ENCODE measurements at regions not wholly inside any gene's neighbourhood (a gene's known extent, or its start where the extent isn't known, plus 50 kb on each side); places are given as distances from the start of the nearest gene placed in this dataset.

DNA sequence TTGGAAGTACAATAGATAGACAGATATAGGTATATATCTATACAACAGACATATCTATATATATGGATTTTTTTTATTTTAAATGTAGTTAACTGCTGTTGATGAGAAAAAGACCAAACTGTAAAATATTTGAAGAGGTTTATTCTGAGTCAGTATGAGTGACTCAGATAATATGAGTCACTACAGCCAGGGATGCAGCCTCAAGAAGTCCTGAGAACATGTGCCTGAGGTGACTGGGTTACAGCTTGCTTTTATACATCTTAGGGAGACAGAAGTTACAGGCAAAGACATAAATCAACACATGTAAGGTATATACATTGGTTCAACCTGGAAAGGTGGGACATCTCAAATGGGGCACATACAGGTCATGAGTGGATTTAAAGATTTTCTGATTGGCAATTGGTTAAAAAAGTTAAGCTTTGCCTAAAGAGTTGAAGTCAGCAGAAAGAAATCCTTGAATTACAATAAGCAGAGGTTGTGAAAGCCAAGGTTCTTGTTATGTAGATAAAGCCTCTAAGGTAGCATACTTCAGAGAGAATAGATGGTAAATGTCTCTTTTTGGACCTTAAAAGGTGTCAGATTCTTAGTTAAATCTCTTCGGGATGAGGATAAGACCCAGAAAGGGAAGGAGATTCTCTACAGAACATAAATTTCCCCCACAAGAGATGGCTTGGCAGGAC lies 149.9 kb downstream of the RBM43 start:
- Histone ChIP-seq H3K9me3 (peaks cover 0 to 6% (median 0%) of the 10 kb centered on the region in 4 donors), H3K36me3 (no peaks in the 10 kb centered on the region), H3K4me1 (no peaks in the 10 kb centered on the region), H3K27ac (replicated peaks in 1 of 4) (no peak overlapping the region), H3K4me3 (no peak overlapping the region), H3K27me3 (no peaks in the 10 kb centered on the region)
- DNase-seq (ENCODE audit: extremely low spot score) = no peak
- 65% methylated on average over 1 of the region's 1 CpG for WGBS
- intact Hi-C loops (cut with DNase I) = no loop called here
- TF ChIP-seq, protein P1, sequence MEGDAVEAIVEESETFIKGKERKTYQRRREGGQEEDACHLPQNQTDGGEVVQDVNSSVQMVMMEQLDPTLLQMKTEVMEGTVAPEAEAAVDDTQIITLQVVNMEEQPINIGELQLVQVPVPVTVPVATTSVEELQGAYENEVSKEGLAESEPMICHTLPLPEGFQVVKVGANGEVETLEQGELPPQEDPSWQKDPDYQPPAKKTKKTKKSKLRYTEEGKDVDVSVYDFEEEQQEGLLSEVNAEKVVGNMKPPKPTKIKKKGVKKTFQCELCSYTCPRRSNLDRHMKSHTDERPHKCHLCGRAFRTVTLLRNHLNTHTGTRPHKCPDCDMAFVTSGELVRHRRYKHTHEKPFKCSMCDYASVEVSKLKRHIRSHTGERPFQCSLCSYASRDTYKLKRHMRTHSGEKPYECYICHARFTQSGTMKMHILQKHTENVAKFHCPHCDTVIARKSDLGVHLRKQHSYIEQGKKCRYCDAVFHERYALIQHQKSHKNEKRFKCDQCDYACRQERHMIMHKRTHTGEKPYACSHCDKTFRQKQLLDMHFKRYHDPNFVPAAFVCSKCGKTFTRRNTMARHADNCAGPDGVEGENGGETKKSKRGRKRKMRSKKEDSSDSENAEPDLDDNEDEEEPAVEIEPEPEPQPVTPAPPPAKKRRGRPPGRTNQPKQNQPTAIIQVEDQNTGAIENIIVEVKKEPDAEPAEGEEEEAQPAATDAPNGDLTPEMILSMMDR (IDR thresholded peaks at IDR 0.05) = no peak
- TF ChIP-seq POLR2A (IDR thresholded peaks at IDR 0.05; ENCODE audit: low read depth) = no peak
- no peak for TF ChIP-seq EP300 (IDR thresholded peaks at IDR 0.05)
- no peak for TF ChIP-seq POLR2AphosphoS5 (IDR thresholded peaks at IDR 0.05)

- Histone ChIP-seq H3K36me3 (no peaks in the 10 kb centered on the region), H3K27me3 (no peaks in the 10 kb centered on the region), H3K4me1 (no peaks in the 10 kb centered on the region), H3K4me3 (no peak overlapping the region), H3K27ac (replicated peaks in 1 of 4) (no peak overlapping the region), H3K9me3 (peaks cover 0 to 6% (median 1%) of the 10 kb centered on the region in 4 donors)
- WGBS = 87% methylated on average over 3 of the region's 3 CpGs
- TF ChIP-seq, protein P1 (IDR thresholded peaks at IDR 0.05) = no peak
- TF ChIP-seq POLR2AphosphoS5 (IDR thresholded peaks at IDR 0.05) (no peak), EP300 (IDR thresholded peaks at IDR 0.05) (no peak), POLR2A (IDR thresholded peaks at IDR 0.05; ENCODE audit: low read depth) (no peak)
- intact Hi-C loops (cut with DNase I) = no loop called here
- DNase-seq (ENCODE audit: extremely low spot score) = no peak
Measured at GRCh38 chr2:151106805-151107506, 154.7 kb downstream of the RBM43 start.

DNA sequence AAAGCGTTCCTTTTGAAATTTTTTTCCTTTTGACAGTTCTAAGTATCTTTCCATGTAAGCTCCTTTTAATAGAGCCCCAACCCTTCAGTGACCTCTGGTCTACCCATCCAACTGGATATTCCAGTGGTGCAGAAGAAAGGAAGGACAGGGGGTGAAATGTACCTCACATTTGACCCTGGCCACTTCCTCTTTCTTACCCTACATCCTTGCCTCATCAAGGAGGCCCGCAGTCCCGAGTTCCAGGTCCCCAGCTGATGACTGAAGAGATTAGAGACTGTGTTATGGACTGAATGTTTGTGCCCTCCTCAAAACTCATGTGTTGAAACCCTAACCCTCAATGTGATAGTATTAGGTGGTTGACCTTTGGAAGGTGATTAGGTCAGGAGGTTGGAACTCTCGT lies 158.1 kb downstream of the RBM43 start:
- WGBS = 93% methylated on average over 4 of the region's 4 CpGs
- Histone ChIP-seq H3K27me3 (no peaks in the 10 kb centered on the region), H3K36me3 (no peaks in the 10 kb centered on the region), H3K27ac (replicated peaks in 1 of 4) (no peak overlapping the region), H3K4me1 (no peaks in the 10 kb centered on the region), H3K4me3 (no peak overlapping the region), H3K9me3 (peaks cover 0 to 6% (median 1%) of the 10 kb centered on the region in 4 donors)
- intact Hi-C loops (cut with DNase I) = no loop called here
- no peak for DNase-seq (ENCODE audit: extremely low spot score)
- TF ChIP-seq POLR2AphosphoS5 (IDR thresholded peaks at IDR 0.05) (no peak), POLR2A (IDR thresholded peaks at IDR 0.05; ENCODE audit: low read depth) (no peak), EP300 (IDR thresholded peaks at IDR 0.05) (no peak)
- TF ChIP-seq, protein P1 (IDR thresholded peaks at IDR 0.05) = no peak

DNA sequence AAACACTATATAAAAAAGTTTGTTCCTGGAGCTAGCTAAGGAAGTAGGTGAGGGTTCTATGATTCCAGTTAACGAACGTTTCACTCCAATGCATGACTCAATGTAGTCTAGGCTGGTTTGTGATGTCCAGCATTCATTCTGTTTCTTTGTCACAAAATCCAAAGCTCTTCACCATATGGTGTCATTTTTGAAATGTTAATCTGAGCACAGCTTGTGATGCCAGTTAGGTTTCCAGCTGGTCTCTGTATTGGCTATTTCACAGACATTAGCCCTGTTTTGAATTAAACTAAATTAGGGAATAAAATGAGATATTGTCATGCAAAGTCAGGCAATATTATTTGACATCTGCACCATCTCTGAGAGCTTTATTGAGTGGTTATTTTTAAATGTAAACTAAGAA lies 159.4 kb downstream of the RBM43 start:
- Histone ChIP-seq H3K27me3 (no peaks in the 10 kb centered on the region), H3K36me3 (no peaks in the 10 kb centered on the region), H3K9me3 (peaks cover 0 to 3% (median 0%) of the 10 kb centered on the region in 4 donors), H3K27ac (replicated peaks in 1 of 4) (no peak overlapping the region), H3K4me3 (no peak overlapping the region), H3K4me1 (no peaks in the 10 kb centered on the region)
- TF ChIP-seq POLR2AphosphoS5 (IDR thresholded peaks at IDR 0.05) (no peak), EP300 (IDR thresholded peaks at IDR 0.05) (no peak), POLR2A (IDR thresholded peaks at IDR 0.05; ENCODE audit: low read depth) (no peak)
- TF ChIP-seq, protein P1 (IDR thresholded peaks at IDR 0.05) = no peak
- WGBS = 66% methylated on average over 2 of the region's 2 CpGs
- intact Hi-C loops (cut with DNase I) = no loop called here
- DNase-seq (ENCODE audit: extremely low spot score) = no peak

Data from esophagus muscularis mucosa (tissue), 4 donors.